HL-60 (cell line): ENCODE measurements at regions not wholly inside any gene's neighbourhood (a gene's known extent, or its start where the extent isn't known, plus 50 kb on each side); places are given as distances from the start of the nearest gene placed in this dataset.

Source experiments
- CTCF ChIP-seq: IDR thresholded peaks from one replicate; pipeline ENCODE4 v1.5.1; 2011; ENCODE audit warnings: low read length, control low read depth, inconsistent platforms; ENCODE audit not compliant: insufficient read depth
- GABPA ChIP-seq: IDR thresholded peaks from 2 replicates; pipeline ENCODE4 v1.6.1; 2012; ENCODE audit warnings: low read depth
- POLR2AphosphoS5 ChIP-seq: IDR thresholded peaks from 2 replicates; pipeline ENCODE4 v1.6.1; 2012; ENCODE audit warnings: low read depth
- REST ChIP-seq: IDR thresholded peaks from 2 replicates; pipeline ENCODE4 v1.6.1; 2012; ENCODE audit warnings: low read depth; ENCODE audit not compliant: insufficient replicate concordance

GRCh38 chr1:239233626-239234025, 152.7 kb upstream of the CHRM3 start:
- no peak for TF ChIP-seq CTCF
- TF ChIP-seq GABPA, result no peak
- TF ChIP-seq REST, result no peak
- TF ChIP-seq POLR2AphosphoS5, result no peak
